GM12891 (cell line): ENCODE measurements at regions not wholly inside any gene's neighbourhood (a gene's known extent, or its start where the extent isn't known, plus 50 kb on each side); places are given as distances from the start of the nearest gene placed in this dataset.

Experiments
- POLR2A ChIP-seq: IDR thresholded peaks from 2 replicates; pipeline ENCODE4 v1.6.1; 2011; ENCODE audit warnings: low read depth, low read length, control low read depth
- POLR2AphosphoS5 ChIP-seq: IDR thresholded peaks from 2 replicates; pipeline ENCODE4 v1.6.1; 2011; ENCODE audit warnings: low read depth, low read length, control low read depth
- SPI1 ChIP-seq: IDR thresholded peaks from 2 replicates; pipeline ENCODE4 v1.6.1; 2011; ENCODE audit warnings: low read depth, low read length, control low read depth

DNA sequence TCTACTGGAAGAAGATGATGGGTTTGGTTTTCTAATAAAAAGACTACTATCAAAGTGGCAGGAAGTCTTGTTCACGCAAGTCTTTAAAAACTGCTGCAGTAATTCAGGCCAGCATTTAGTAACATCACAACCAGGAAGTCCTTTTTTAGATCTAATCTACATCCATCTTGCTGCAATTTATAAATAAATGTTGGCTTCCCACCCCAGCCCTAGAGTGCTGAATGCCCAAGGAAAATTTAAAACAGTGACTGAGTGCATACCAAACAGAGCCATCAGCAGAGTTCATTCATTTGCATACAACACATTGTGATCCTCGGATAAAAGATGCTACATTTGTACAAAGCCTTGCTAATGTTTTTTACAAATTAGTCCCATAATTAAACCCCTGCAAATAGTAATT lies 72.1 kb downstream of the PHLDA1 start:
- no peak for TF ChIP-seq POLR2AphosphoS5
- no peak for TF ChIP-seq POLR2A
- no peak for TF ChIP-seq SPI1
